ENCODE measurements at regions not wholly inside any gene's neighbourhood (a gene's known extent, or its start where the extent isn't known, plus 50 kb on each side); places are given as distances from the start of the nearest gene placed in this dataset.
"Not testable (repeated sequence)": the region's sequence is repeated elsewhere in the genome, so short reads cannot be mapped to it uniquely, and the experiment has no call there.

GRCh38 chr20:16864963-16865362 is 116.8 kb downstream of the OTOR start:
- DNase-seq, result no peak

DNA sequence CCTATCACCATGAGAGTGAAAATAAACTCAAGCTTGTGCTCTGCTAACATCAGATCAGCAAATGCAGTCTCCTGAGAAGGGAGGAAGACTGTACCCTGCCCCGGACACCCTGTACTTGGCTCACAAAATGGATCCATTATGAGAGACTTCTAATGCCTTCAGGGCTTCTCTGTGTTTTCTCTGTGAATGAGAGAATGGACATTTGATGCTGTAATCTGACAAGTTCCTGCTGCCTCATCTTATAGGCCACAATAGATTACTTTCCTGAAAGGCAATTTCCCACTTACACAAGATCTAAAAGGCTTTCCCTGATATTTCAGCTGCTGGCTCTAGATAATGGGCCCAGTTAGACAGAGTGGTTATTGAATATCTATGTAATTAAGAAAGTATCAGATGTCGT is 117.2 kb downstream of the OTOR start:
- no peak for DNase-seq

GRCh38 chr20:16873124-16873523 is 125.0 kb downstream of the OTOR start:
- not testable (repeated sequence) for DNase-seq

DNA sequence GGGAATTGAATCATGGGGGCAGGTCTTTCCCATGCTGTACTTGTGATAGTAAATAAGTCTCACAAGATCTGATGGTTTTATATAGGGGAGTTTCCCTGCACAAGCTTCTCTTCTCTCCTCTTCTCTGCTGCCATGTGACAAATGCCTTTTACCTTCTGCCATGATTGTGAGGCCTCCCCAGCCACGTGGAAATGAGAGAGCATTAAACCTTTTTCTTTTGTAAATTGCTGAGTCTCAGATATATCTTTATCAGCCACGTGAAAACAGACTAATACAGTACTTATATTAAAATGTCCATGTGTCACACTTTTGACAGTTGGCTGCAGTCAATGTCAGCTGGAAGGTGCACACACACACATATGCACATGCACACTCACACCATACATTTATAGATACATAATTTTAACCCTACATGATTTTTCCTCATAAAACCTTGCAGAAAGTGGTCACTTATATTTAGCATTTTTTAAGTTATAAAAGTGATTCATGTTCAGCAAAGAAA is 128.9 kb downstream of the OTOR start:
- DNase-seq, result no peak

GRCh38 chr20:16885746-16886145 is 137.6 kb downstream of the OTOR start:
- DNase-seq, result no peak

DNA sequence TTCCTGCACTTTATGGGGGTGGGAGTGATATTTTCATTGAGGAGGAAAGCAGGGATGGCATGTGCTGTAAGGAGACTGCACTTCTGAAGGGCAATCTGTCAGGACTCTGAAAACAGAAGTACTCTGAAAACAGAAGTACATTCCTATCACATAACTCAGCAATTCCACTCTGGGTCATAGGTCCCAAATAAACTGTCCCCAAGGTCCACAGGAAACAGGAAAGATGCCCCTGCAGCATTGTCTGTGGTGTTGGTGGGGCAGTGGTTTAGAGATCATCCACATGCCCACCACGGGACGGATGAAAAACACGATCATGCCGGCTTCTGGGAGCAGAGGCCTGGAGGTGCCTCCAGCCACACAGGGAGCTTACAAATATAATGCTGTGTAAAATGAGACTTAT is 150.3 kb downstream of the OTOR start:
- no peak for DNase-seq

DNA sequence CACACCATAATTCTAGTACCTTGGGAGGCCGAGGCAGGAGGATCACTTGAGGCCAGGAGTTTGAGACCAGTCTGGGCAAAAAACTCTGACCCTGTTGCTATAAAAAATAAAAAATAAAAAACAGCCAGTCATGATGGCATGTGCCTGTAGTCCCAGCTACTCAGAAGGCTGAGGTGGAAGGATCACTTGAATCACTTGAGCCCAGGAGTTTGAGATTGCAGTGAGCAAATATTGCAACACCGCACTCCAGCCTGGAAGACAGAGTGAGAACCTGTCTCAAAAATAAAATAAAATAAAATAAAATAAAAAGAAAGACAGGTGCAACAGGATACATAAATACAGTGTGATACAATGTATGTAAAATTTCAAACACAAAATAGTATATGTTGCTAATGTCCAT is 154.5 kb downstream of the OTOR start:
- no peak for DNase-seq

DNA sequence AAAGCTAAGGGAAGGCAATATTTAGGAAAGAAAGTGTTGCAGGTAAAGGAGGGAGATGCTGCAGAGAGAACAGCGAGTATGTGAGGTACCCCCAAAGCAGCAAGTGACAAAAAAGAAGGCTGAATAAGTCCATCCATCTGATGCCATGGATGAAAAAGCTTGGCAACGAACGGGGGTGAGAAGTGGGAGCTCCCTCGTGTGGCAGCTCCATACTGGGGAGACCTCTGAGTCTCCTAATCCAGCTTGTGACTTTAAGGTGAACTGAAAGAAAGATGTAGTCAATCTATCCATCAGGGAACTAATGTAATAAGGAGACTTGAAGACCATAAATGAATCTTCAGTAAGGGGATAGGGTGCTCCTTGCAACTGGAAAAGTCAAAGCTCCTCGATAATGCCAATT is 156.6 kb downstream of the OTOR start:
- DNase-seq, result no peak

GRCh38 chr20:16914277-16914676 is 166.1 kb downstream of the OTOR start:
- DNase-seq, result no peak

- DNase-seq, result no peak
Measured at GRCh38 chr20:16916165-16916564, 168.0 kb downstream of the OTOR start.

DNA sequence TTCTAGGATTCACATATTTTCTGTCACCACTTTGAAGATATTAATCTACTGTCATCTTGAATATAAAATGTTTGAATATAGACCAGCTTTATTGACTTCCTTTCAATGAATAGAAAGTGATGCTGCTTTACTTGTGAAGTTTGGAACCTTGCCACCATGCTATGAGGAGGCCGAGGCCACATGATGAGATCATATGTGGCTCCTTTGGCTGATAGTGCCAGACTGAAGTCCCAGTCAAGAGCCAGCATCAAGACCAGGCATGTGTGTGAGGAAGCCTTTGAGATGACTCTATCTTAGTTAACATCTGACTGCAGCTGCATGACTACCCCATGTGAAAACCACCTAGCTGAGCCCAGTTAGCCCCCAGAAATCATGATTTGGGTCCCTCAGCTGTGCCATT is 169.5 kb downstream of the OTOR start:
- DNase-seq, result no peak

- DNase-seq, result no peak
Measured at GRCh38 chr20:16918366-16918765, 170.2 kb downstream of the OTOR start.

DNA sequence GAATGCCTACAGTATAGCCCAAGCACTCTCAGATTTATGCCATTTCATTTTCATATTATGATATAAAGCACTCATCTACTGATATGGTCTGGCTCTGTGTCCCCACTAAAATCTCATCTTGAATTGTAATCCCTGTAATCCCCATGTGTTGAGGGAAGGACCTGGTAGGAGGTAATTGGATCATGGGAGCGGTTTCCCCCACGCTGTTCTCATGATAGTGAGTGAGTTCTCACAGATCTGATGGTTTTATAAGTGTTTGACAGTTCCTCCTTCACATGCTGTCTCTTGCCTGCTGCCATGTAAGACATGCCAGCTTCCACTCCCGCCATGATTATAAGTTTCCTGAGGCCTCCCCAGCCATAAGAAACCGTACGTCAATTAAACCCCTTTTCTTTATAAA is 171.7 kb downstream of the OTOR start:
- no peak for DNase-seq

- no peak for DNase-seq
Measured at GRCh38 chr20:16922834-16923233, 174.7 kb downstream of the OTOR start.

DNA sequence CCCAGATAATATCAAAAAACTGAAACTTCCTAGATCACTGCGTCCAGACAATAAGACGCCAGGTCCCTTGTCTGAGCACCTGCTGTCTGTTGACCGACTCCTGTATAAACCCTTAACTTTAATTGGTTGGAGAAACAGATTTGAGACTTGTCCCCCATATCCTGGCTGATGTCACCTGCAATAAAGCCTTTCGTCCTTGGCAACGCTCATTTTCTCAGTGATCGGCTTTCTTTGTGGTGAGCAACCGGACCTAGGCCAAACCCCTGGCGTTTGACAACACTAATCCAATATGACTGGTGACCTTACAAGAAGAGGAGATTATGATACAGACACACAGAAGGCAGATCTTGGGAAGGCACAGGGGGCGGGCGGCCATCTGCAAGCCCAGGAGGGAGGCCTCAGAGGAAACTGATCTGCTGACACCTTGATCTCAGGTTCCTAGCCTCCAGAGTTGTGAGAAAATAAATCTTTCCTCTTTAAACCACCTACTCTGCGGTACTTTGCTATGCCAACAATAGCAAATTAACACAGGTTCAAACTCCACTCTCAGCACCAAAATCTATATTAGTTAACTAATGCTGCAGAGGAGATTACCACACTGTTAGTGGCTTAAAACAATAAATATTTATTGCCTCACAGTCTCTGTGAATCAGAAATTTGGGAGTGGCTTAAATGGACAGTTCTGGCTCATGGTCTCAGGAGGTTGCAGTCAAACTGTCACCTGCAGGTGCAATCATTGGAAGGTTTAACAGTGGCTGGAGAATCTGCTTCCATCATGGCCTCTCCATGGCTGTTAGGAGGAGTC is 178.7 kb downstream of the OTOR start:
- no peak for DNase-seq

- no peak for DNase-seq
Measured at GRCh38 chr20:16929756-16930155, 181.6 kb downstream of the OTOR start.

GRCh38 chr20:16930656-16931055 is 182.5 kb downstream of the OTOR start:
- DNase-seq, result no peak

- no peak for DNase-seq
Measured at GRCh38 chr20:16939051-16939450, 190.9 kb downstream of the OTOR start.

- no peak for DNase-seq
Measured at GRCh38 chr20:16940701-16941100, 192.5 kb downstream of the OTOR start.

DNA sequence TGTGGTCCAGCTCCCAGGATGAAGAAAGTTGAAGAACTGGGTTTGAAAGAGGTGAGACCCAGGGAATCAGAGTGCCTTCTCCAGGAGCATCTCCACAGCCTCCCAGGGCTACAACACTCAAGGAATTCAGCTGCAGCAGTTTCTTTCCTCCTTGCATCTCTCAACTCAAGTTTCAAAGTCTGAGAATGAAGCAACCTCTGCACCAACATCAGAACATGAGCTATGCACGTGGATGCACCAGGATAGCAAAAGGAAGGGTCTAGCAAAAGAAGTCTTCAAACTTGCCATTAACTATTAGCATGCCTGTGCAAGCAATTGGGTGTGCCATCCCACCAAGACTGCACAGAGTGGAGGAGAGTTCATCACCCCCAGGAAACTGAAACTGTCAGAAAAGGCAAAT is 193.9 kb downstream of the OTOR start:
- DNase-seq, result no peak

DNA sequence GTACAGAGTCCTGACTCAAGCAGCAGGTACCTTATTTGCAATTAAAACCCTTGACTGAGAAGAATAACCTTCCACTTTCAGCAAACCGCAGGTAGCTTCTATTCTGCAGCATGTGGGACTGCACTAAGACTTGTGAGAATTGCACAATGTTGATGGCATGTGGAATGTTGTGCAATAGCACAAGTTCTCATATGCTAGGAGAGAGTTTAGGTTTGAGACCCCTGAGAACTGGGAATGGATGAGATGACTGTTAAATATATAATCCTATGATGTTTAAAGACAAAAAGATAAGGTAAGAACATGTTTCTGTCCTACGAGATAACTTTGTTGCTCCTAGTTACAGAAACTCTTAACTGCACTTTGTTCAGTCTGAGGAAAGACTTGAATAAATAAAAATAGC is 194.6 kb downstream of the OTOR start:
- no peak for DNase-seq

DNA sequence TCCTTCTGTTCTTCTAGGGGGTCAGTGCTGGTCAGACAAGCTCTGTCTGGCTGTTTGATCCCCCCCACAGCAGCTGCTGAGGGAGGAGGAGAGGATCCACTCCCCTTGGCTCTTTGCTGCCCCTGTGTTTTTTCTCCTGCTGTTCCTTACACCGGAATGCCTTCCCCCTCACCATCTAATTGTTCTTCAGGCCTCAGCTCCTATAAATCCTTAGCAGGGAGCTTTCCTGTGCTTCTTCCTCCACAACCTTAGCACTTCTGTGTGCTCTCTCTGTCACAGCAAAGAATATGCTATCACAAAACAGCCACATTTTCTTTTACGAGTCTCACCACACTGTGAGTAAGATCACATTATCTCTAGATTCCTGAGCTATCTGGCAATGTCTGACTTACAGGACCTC is 196.6 kb downstream of the OTOR start:
- DNase-seq, result no peak

- no peak for DNase-seq
Measured at GRCh38 chr20:16945619-16946018, 197.5 kb downstream of the OTOR start.

GRCh38 chr20:16946097-16946496 is 197.9 kb downstream of the OTOR start:
- no peak for DNase-seq

DNA sequence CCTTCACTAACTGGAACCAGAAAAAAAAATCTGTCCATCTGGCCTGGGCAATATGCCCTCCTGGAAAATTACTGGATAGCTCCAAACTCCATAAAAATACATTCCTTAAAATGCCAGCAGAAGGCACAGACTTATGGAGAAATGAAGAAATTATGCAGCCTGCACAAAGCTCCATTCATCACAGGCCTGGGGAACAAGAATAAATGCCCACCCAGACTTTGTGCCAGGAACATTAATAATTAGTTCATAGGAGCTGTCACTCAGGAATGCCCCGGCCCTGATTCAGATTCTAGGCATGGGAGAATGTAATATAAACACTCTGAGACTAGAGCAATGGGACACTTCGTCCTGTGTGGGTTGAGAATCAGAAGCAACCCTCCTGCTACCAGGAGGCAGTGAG is 199.3 kb downstream of the OTOR start:
- DNase-seq, result no peak
